ENCODE measurements at regions not wholly inside any gene's neighbourhood (a gene's known extent, or its start where the extent isn't known, plus 50 kb on each side); places are given as distances from the start of the nearest gene placed in this dataset.
"Not testable (repeated sequence)": the region's sequence is repeated elsewhere in the genome, so short reads cannot be mapped to it uniquely, and the experiment has no call there.

DNA sequence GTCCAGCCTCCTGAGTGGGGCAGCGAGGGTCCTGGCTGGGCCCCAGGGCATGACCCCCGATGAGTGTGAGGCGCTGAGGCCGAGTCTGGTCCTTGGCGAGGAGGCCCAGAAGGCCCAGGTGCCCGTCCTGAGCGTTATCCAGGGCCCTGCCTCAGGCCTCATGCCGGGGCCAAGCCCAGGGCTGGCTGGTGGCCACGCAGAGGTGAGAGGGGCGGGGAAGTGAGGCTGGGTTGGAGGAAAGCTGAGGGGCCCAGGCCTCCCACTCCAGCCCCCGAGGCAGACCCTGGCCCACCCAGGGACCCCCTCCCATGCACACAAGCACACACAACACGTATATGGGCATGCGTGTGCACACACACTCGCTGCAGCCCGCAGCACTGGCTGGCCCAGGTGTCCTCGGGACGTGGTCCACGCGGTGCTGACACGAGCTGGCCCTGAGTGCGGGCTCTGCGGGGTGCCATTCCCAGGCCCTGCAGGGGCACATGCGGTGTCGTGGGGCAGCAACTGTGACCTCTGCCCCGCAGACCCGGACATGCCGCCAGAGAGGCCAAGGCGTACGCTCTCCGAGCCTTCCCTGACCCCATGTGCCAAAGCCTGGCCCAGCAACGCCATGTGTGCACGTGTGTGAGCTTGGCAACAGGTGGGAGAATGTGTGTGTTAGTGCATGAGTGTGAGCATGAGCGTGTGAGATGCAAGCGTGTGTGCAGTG is 160.2 kb downstream of the TMEM121 start:
- not testable (repeated sequence) for TF ChIP-seq POLR2A, POLR2AphosphoS5, SPI1 (IDR thresholded peaks at IDR 0.05; ENCODE audit: low read depth, low read length)
